ENCODE measurements at regions not wholly inside any gene's neighbourhood (a gene's known extent, or its start where the extent isn't known, plus 50 kb on each side); places are given as distances from the start of the nearest gene placed in this dataset.

- TF ChIP-seq, protein P1, sequence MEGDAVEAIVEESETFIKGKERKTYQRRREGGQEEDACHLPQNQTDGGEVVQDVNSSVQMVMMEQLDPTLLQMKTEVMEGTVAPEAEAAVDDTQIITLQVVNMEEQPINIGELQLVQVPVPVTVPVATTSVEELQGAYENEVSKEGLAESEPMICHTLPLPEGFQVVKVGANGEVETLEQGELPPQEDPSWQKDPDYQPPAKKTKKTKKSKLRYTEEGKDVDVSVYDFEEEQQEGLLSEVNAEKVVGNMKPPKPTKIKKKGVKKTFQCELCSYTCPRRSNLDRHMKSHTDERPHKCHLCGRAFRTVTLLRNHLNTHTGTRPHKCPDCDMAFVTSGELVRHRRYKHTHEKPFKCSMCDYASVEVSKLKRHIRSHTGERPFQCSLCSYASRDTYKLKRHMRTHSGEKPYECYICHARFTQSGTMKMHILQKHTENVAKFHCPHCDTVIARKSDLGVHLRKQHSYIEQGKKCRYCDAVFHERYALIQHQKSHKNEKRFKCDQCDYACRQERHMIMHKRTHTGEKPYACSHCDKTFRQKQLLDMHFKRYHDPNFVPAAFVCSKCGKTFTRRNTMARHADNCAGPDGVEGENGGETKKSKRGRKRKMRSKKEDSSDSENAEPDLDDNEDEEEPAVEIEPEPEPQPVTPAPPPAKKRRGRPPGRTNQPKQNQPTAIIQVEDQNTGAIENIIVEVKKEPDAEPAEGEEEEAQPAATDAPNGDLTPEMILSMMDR (IDR thresholded peaks at IDR 0.05) = no peak
- no peak for TF ChIP-seq POLR2A (IDR thresholded peaks at IDR 0.05)
- no peak for TF ChIP-seq POLR2AphosphoS5 (IDR thresholded peaks at IDR 0.05)
These were observed 695.1 kb downstream of the TNS3 start for GRCh38 chr7:46886669-46887374.
